Immature natural killer cell (primary cell): ENCODE measurements at regions not wholly inside any gene's neighbourhood (a gene's known extent, or its start where the extent isn't known, plus 50 kb on each side); places are given as distances from the start of the nearest gene placed in this dataset.

Source experiments
- DNase-seq, 3 donors: peaks; one replicate each; pipeline ENCODE4 v3.0.0; 2022; ENCODE audit warnings: mixed read lengths in 1 of 3
- H3K27ac Mint-ChIP-seq, 6 donors: one replicate each; pipeline ENCODE4 v1.8.0; 2020; ENCODE audit warnings: mixed read lengths in 6 of 6, mild to moderate bottlenecking in 5 of 6, inconsistent platforms in 4 of 6, moderate library complexity in 3 of 6
- H3K27me3 Mint-ChIP-seq, 3 donors: one replicate each; pipeline ENCODE4 v1.8.0; 2020 to 2021; ENCODE audit warnings: low read depth in 3 of 3, mild to moderate bottlenecking in 3 of 3, mixed read lengths in 3 of 3, moderate library complexity in 3 of 3, inconsistent platforms in 1 of 3
- H3K36me3 Mint-ChIP-seq, 3 donors: one replicate each; pipeline ENCODE4 v1.8.0; 2020; ENCODE audit warnings: mixed read lengths in 3 of 3, inconsistent platforms in 2 of 3, mild to moderate bottlenecking in 2 of 3
- H3K4me1 Mint-ChIP-seq, 2 donors: one replicate each; pipeline ENCODE4 v1.8.0; 2020; ENCODE audit warnings: inconsistent platforms in 2 of 2, mild to moderate bottlenecking in 2 of 2, mixed read lengths in 2 of 2, moderate library complexity in 1 of 2
- H3K4me3 Mint-ChIP-seq, 5 donors: one replicate each; pipeline ENCODE4 v1.8.0; 2020; ENCODE audit warnings: mild to moderate bottlenecking in 5 of 5, mixed read lengths in 5 of 5, inconsistent platforms in 3 of 5, moderate library complexity in 3 of 5
- H3K9me3 Mint-ChIP-seq, 6 donors: one replicate each; pipeline ENCODE4 v1.8.0; 2020; ENCODE audit warnings: mild to moderate bottlenecking in 6 of 6, mixed read lengths in 6 of 6, inconsistent platforms in 4 of 6, moderate library complexity in 3 of 6

GRCh38 chr4:106624671-106625070 lies 256.1 kb upstream of the GIMD1 start:
- no peaks in the 10 kb centered on the region for H3K4me1 Mint-ChIP-seq
- no peak overlapping the region for H3K27ac Mint-ChIP-seq
- no peaks in the 10 kb centered on the region for H3K27me3 Mint-ChIP-seq
- no peak overlapping the region for H3K4me3 Mint-ChIP-seq
- H3K9me3 Mint-ChIP-seq: peaks cover 0 to 18% (median 6%) of the 10 kb centered on the region in 6 donors
- no peaks in the 10 kb centered on the region for H3K36me3 Mint-ChIP-seq
- DNase-seq: no peak

- Mint-ChIP-seq H3K4me3 (no peak overlapping the region), H3K9me3 (peaks cover 0 to 6% (median 1%) of the 10 kb centered on the region in 6 donors), H3K36me3 (no peaks in the 10 kb centered on the region), H3K27me3 (no peaks in the 10 kb centered on the region), H3K4me1 (no peaks in the 10 kb centered on the region), H3K27ac (no peak overlapping the region)
- DNase-seq: no peak
These were observed 250.4 kb upstream of the GIMD1 start for GRCh38 chr4:106618956-106619355.

- no peak for DNase-seq
- H3K4me1 Mint-ChIP-seq: no peaks in the 10 kb centered on the region
- no peak overlapping the region for H3K27ac Mint-ChIP-seq
- H3K36me3 Mint-ChIP-seq: no peaks in the 10 kb centered on the region
- peaks cover 0 to 11% (median 6%) of the 10 kb centered on the region in 6 donors for H3K9me3 Mint-ChIP-seq
- H3K27me3 Mint-ChIP-seq: peaks cover 0 to 1% (median 0%) of the 10 kb centered on the region in 3 donors
- no peak overlapping the region for H3K4me3 Mint-ChIP-seq
These were observed 247.4 kb upstream of the GIMD1 start for GRCh38 chr4:106615961-106616360.

GRCh38 chr4:106615410-106615945 lies 246.9 kb upstream of the GIMD1 start:
- no peak overlapping the region for H3K4me3 Mint-ChIP-seq

GRCh38 chr4:106614441-106614840 lies 245.9 kb upstream of the GIMD1 start:
- no peak overlapping the region for H3K27ac Mint-ChIP-seq
- H3K36me3 Mint-ChIP-seq: no peaks in the 10 kb centered on the region
- no peak overlapping the region for H3K4me3 Mint-ChIP-seq
- peaks cover 0 to 2% (median 0%) of the 10 kb centered on the region in 3 donors for H3K27me3 Mint-ChIP-seq
- no peaks in the 10 kb centered on the region for H3K4me1 Mint-ChIP-seq
- DNase-seq: no peak
- H3K9me3 Mint-ChIP-seq: peaks cover 2 to 10% (median 6%) of the 10 kb centered on the region in 6 donors

More at GRCh38 chr4:106615410-106615945, 246.9 kb upstream of the GIMD1 start:
- no peak for DNase-seq
- Mint-ChIP-seq H3K36me3 (no peaks in the 10 kb centered on the region), H3K4me1 (no peaks in the 10 kb centered on the region), H3K27me3 (peaks cover 0 to 2% (median 0%) of the 10 kb centered on the region in 3 donors), H3K9me3 (peaks cover 0 to 8% (median 6%) of the 10 kb centered on the region in 6 donors), H3K27ac (no peak overlapping the region)

- Mint-ChIP-seq H3K4me1 (no peaks in the 10 kb centered on the region), H3K4me3 (no peak overlapping the region), H3K36me3 (no peaks in the 10 kb centered on the region), H3K27me3 (peaks cover 0 to 4% (median 0%) of the 10 kb centered on the region in 3 donors), H3K9me3 (peaks cover 4 to 30% (median 8%) of the 10 kb centered on the region in 6 donors), H3K27ac (no peak overlapping the region)
- DNase-seq: no peak
These were observed 241.3 kb upstream of the GIMD1 start for GRCh38 chr4:106609917-106610316.

- peaks cover 0 to 4% (median 0%) of the 10 kb centered on the region in 3 donors for H3K27me3 Mint-ChIP-seq
- no peak overlapping the region for H3K4me3 Mint-ChIP-seq
- peaks cover 3 to 25% (median 8%) of the 10 kb centered on the region in 6 donors for H3K9me3 Mint-ChIP-seq
- no peaks in the 10 kb centered on the region for H3K4me1 Mint-ChIP-seq
- H3K27ac Mint-ChIP-seq: no peak overlapping the region
- DNase-seq: no peak
- H3K36me3 Mint-ChIP-seq: no peaks in the 10 kb centered on the region
These were observed 239.0 kb upstream of the GIMD1 start for GRCh38 chr4:106607558-106607957.

- H3K27ac Mint-ChIP-seq: no peak overlapping the region
- peaks cover 0 to 2% (median 0%) of the 10 kb centered on the region in 3 donors for H3K27me3 Mint-ChIP-seq
- no peak overlapping the region for H3K4me3 Mint-ChIP-seq
- H3K36me3 Mint-ChIP-seq: no peaks in the 10 kb centered on the region
- H3K9me3 Mint-ChIP-seq: peaks cover 2 to 22% (median 6%) of the 10 kb centered on the region in 6 donors
- H3K4me1 Mint-ChIP-seq: no peaks in the 10 kb centered on the region
- no peak for DNase-seq
These were observed 235.9 kb upstream of the GIMD1 start for GRCh38 chr4:106604319-106605051.

GRCh38 chr4:106603471-106603870 lies 234.9 kb upstream of the GIMD1 start:
- DNase-seq: no peak
- no peak overlapping the region for H3K4me3 Mint-ChIP-seq
- no peaks in the 10 kb centered on the region for H3K4me1 Mint-ChIP-seq
- no peak overlapping the region for H3K27ac Mint-ChIP-seq
- H3K36me3 Mint-ChIP-seq: no peaks in the 10 kb centered on the region
- peaks cover 0 to 15% (median 2%) of the 10 kb centered on the region in 6 donors for H3K9me3 Mint-ChIP-seq
- peaks cover 0 to 2% (median 0%) of the 10 kb centered on the region in 3 donors for H3K27me3 Mint-ChIP-seq

- Mint-ChIP-seq H3K9me3 (peaks cover 0 to 8% (median 0%) of the 10 kb centered on the region in 6 donors), H3K27me3 (peaks cover 0 to 2% (median 0%) of the 10 kb centered on the region in 3 donors), H3K4me1 (no peaks in the 10 kb centered on the region), H3K4me3 (no peak overlapping the region), H3K27ac (no peak overlapping the region), H3K36me3 (no peaks in the 10 kb centered on the region)
- DNase-seq: no peak
These were observed 234.1 kb upstream of the GIMD1 start for GRCh38 chr4:106602711-106603110.

- Mint-ChIP-seq H3K27me3 (no peaks in the 10 kb centered on the region), H3K9me3 (peaks cover 0 to 14% (median 1%) of the 10 kb centered on the region in 6 donors), H3K27ac (no peak overlapping the region), H3K4me3 (no peak overlapping the region), H3K4me1 (no peaks in the 10 kb centered on the region), H3K36me3 (no peaks in the 10 kb centered on the region)
- DNase-seq: no peak
These were observed 232.9 kb upstream of the GIMD1 start for GRCh38 chr4:106601519-106601918.

GRCh38 chr4:106595906-106596305 lies 227.3 kb upstream of the GIMD1 start:
- H3K27me3 Mint-ChIP-seq: no peaks in the 10 kb centered on the region
- no peak for DNase-seq
- no peaks in the 10 kb centered on the region for H3K4me1 Mint-ChIP-seq
- no peak overlapping the region for H3K27ac Mint-ChIP-seq
- no peaks in the 10 kb centered on the region for H3K36me3 Mint-ChIP-seq
- H3K9me3 Mint-ChIP-seq: peaks cover 0 to 30% (median 7%) of the 10 kb centered on the region in 6 donors
- H3K4me3 Mint-ChIP-seq: no peak overlapping the region

GRCh38 chr4:106594291-106594952 lies 225.8 kb upstream of the GIMD1 start:
- H3K4me1 Mint-ChIP-seq: no peaks in the 10 kb centered on the region
- no peaks in the 10 kb centered on the region for H3K36me3 Mint-ChIP-seq

GRCh38 chr4:106588891-106589290 lies 220.3 kb upstream of the GIMD1 start:
- no peak overlapping the region for H3K4me3 Mint-ChIP-seq
- DNase-seq: no peak
- peaks cover 0 to 3% of the 10 kb centered on the region in 2 donors for H3K4me1 Mint-ChIP-seq
- H3K36me3 Mint-ChIP-seq: no peaks in the 10 kb centered on the region
- peaks cover 0 to 19% (median 6%) of the 10 kb centered on the region in 6 donors for H3K9me3 Mint-ChIP-seq
- peaks cover 0 to 2% (median 0%) of the 10 kb centered on the region in 3 donors for H3K27me3 Mint-ChIP-seq
- no peak overlapping the region for H3K27ac Mint-ChIP-seq

More at GRCh38 chr4:106594291-106594952, 225.8 kb upstream of the GIMD1 start:
- H3K27ac Mint-ChIP-seq: no peak overlapping the region
- H3K9me3 Mint-ChIP-seq: peaks cover 3 to 37% (median 8%) of the 10 kb centered on the region in 6 donors
- H3K4me3 Mint-ChIP-seq: no peak overlapping the region
- no peak for DNase-seq
- H3K27me3 Mint-ChIP-seq: no peaks in the 10 kb centered on the region
